GM20431 (cell line): ENCODE measurements at regions not wholly inside any gene's neighbourhood (a gene's known extent, or its start where the extent isn't known, plus 50 kb on each side); places are given as distances from the start of the nearest gene placed in this dataset.
"Not testable (repeated sequence)": the region's sequence is repeated elsewhere in the genome, so short reads cannot be mapped to it uniquely, and the experiment has no call there.

ENCODE experiments used
- in situ Hi-C: fragments of 300-500 bp; cut with MseI, MboI; formaldehyde crosslinking; loops from one replicate; pipeline ENCODE4 v1.15.0; 2020; ENCODE audit warnings: low sequenced_read_pairs; ENCODE audit not compliant: unreplicated experiment

- in situ Hi-C loops = no loop called here
Observed at GRCh38 chr2:128501006-128501690, 182.5 kb upstream of the HS6ST1 start.

DNA sequence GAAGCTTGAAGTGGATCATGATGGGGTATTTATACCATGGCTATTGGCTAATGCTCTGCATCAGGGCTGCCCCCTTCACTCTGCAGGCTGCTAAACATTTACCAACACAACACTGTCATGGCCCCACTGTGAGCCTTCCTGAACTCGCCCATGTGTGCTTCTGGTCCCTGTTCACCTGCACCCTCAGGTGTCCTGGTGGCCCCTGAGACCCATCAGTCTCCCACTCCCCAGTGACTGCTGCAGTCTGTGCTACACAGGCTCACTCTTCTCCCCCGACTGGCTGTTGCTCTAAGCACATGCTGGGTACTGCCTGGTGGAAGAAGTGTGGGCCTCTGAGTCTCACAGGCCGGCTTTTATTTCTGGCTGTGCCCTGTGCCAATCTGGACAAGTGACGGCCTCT, 183.0 kb upstream of the HS6ST1 start:
- in situ Hi-C loops = no loop called here

DNA sequence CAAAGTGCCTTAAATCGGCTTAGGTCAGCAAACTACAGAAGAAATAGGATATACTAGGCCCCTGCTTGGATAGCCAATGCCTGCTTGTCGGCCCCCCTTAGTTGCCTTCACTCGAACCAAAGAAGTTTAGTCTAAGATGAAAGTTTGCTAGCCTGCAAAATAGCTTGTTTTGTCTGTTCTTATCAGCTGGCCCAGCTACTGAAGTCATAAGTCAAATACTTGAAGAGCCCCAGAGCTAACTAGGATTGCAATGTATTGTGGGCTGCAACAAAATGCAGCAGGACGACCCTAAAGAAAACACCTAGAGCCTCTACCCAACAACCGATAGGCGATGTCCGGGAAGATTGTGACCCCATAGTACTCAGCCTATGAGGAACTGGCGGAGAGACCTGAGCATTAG, 183.5 kb upstream of the HS6ST1 start:
- in situ Hi-C loops = no loop called here

GRCh38 chr2:128502638-128503246, 184.1 kb upstream of the HS6ST1 start:
- in situ Hi-C loops = no loop called here

DNA sequence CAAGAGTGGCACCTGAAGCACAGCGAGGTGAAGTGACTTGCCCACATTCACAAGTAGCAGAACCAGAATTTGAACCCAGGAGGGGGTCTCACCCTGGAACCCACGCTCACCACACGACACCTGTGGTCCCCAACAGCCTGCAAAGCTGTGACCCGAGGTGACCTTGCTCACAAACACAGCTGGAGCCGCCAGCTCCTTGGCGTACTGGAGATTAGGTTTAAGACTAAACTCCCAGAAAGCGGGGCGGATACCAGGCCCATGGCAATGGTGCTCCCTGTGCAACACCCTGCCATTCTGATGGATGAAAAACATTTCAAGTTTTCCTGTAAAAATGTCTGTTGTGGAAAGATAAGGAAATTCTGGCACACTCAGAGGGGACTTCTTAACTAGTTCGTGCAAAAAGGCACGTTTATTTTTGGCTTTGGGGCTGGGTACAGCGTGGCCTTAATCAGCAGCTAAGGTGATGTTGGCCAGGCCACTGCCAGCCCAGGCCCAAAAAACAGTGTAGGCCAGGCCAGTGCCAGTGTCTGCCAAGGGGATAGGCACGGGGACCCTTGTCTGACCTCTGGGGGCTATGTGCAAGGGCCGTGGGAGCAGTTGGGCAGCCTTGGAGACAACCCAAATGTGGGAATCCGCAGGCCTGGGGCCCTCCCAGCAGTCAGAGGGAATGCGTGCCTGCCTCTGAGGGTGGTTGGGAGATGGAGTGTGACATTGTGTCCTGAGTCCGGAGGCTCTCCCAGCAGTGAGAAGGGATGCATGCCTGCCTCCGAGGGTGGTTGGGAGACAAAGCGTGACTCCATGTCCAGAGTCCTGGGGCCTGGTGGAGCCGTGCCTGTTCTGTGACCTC, 185.0 kb upstream of the HS6ST1 start:
- in situ Hi-C loops = no loop called here

GRCh38 chr2:128504246-128505149, 185.8 kb upstream of the HS6ST1 start:
- in situ Hi-C loops = no loop called here

DNA sequence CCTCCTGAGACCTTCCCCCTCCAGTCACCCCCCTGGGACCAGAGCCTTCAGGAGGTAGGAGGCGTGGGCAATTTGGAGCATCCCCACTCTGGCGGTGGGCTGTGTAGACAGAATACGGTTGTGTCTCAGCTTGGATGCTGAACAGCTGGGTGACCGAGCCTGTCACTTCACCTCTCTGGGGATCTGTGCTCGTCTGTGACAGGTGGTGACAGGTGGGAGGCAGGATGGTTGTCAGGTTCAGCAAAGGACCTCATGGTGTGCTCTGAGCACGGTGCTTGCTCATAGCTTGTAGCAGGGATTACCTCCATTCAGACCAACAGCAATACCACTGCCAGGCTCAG, 186.5 kb upstream of the HS6ST1 start:
- in situ Hi-C loops = no loop called here

DNA sequence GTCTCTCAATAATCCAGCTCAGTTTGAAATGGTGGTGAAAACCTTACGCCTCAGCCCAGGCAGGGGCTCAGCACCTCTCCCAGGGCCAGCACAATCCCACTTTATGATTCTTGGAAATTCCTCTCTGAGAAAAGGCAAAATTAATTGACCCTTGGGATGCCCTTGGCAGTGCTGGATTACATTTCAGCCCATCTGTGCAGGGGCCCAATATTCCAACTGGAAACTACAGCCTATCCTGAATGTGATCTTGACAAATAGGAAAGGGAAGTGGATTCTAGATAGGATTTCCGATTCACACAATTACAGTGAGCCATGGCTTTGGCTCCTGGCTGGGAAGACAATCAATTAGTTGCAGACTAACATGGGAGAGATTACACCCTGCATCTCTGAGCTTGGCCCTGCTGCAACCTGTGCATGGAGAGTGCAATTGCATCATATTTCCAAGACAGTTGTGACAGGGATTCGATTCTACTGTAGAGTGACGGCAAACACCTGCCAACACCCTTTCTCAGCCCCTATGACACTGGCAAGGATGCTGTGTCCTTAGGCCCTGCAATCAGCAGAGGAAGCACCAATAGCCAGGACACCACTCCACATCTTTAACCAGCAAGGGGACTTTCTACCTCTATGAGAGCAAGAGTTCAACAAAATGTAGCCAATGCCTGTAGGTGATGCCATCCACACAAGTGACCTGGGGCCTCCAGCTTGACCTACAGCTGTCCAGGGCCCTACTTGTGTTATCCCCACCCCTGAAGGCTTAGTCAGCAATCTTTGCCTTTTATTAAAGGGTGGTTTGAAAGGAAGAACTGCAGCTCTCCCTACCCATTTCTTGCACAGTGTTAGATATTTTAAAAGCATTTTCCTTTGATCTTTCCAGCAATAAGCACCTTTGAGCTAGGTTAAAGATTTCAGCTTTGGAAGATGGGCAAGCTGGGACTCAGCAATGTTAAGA, 187.2 kb upstream of the HS6ST1 start:
- in situ Hi-C loops = no loop called here

DNA sequence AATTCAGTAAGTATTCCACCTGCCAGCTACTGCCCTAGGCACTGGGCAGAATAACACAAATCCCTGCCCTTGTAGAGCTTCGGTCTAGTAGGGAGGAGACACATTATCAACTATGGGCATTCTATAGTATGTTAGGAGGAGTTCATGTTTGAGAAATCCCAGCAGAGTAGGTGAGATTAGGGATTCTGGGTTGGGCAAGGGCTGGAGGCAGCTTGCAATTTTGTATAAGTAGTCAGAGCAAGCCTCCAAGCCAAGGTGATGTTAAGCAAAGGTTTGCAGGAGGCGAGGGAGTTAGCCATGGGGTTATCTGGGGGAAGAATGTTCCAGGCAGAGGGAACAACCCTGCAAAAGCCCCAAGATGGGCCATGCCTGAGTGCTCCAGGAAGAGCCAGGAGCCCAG, 187.9 kb upstream of the HS6ST1 start:
- in situ Hi-C loops = no loop called here

- in situ Hi-C loops = no loop called here
Observed at GRCh38 chr2:128510701-128511397, 192.2 kb upstream of the HS6ST1 start.

DNA sequence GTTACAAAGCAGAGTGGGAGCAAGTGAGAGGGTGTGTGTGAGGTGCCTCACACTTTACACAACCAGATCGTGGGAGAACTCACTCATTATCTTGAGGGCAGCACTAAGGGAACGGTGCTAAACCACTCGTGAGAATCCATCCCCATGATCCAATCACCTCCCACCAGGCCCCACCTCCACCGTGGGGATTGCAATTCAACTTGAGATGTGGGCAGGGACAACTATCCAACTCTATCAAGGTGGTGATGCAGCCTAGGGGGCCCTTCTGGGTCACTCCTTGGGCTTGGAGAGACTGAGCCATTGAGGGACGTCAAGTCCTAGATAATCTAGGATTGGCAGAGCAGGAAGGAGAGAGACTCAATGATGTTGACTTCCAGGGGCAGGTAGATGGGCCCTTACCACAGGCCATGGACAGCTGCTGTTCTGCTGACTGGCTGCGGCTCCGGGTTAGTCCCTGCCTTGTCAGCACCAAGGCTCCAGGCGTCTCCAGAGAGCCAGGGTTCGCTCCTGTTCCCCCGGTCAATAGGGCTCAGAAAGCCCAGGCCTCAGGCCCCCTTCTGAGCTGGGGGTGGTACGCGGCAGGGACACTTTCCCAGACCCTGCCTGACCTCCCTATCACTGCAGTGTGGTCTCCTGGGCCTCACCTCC, 193.2 kb upstream of the HS6ST1 start:
- in situ Hi-C loops = no loop called here

DNA sequence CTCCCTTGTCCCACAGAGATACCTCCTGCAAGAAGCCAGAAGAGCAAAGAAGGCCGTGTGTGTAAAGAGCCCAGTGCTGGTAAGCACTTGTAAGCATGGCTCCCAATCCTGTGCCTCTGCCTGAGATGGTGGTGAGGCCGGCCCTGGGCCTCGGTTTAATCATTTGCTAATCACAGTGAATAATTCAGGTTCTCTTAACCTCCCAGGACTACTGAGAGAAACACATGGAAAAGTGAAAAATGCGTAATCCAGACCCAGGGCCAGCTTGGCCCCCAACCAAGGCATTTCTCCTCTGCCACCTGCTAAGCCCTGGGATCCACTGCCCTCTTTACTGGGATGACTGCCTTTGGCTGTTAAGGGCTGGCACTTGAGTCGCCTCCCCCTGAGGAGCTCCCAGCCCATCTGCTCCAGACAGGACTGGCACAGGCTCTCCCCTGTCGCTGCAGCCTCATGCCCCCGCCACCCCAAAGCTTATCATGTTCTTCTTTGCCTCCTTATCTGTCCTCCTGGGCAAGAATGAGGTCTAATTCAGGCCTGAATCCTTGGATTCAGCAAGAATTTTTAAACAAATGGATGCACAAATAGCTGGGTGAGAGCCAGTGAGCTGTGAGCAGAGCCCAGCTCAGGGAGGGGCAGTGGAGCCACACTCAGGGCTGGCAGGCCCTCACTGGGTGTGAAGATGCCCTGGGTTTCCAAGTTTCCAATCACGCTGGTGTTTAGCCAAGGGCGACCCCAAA, 193.9 kb upstream of the HS6ST1 start:
- in situ Hi-C loops = no loop called here

- in situ Hi-C loops = no loop called here
Observed at GRCh38 chr2:128513116-128513960, 194.7 kb upstream of the HS6ST1 start.

DNA sequence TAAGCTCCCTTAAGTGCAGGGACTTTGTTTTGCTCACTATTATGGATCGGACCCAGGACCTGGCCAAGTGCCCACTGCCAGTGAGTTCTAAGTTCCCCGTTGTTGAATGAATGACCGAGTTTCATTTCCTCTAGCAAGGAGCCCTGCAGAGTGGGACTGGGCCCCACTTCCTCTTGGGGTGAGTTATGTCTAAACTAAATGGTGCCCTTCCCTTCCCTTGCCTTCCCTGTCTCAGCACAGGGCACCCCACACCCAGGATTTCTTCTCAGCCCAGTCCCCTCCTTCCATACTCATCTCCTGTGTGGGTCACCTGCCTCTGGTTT, 195.3 kb upstream of the HS6ST1 start:
- in situ Hi-C loops = no loop called here

DNA sequence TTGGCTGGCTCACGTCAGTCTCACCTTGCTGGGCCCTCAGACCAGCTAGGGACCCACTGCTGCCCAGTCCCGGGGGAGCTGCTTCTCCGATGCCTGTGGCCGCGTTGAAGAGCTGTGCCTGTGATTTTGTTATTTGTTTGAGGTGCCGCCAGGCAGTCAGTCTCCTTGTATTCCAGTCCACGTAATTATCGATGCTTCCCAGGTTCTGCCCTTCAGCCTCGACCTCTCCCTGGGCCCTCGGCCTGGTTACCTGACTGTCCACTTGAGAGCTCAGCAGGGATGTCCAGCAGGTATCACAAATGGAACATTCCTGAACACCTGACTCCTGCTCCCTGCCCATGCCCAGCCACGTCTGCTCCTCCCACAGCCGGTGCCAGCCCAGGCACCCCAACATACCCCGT, 195.9 kb upstream of the HS6ST1 start:
- in situ Hi-C loops = no loop called here

DNA sequence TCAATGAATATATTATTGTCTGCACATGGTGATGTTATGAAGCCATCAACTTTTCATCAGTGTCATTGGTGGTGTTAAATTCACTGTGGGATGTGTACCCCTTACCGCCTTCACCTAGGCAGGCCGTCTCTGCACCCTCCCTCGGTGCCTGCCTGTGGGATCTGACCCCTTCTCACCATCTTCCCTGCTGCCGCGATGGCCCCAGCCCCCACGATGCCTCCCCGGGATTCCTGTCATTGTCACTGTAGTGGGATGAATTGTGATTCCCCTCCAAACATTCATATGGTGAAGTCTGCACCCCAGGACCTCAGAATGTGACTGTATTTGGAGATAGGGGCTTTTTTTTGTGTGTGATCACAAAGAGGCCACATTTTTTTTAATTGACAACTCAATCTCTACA, 198.3 kb upstream of the HS6ST1 start:
- in situ Hi-C loops = no loop called here

DNA sequence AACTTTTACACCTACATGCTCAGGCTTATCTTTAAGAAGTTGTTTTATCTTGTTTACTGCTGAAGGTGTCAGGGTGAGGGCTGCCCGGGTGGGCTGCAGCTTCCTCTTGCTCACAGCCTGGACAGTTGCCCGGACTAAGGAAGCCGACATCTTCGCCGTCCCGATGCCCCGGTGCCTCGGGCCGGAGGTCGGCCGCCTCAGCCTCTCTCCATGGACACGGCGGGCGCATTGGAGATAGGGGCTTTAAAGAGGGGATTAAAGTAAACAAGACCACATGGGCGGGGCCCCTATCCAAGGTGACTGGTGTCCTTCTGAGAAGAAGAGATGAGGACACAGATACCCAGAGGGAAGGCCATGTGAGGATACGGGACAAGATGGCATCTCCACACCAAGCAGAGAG, 200.4 kb upstream of the HS6ST1 start:
- in situ Hi-C loops = not testable (repeated sequence)
